Gastroesophageal sphincter (tissue), 4 donors: ENCODE measurements at regions not wholly inside any gene's neighbourhood (a gene's known extent, or its start where the extent isn't known, plus 50 kb on each side); places are given as distances from the start of the nearest gene placed in this dataset.

Experiments
- ATAC-seq: fragments of 150-250 bp; one replicate; pipeline ENCODE4 v1.9.1; 2016; ENCODE audit warnings: mild to moderate bottlenecking, moderate library complexity
- H3K27ac ChIP-seq, 4 donors: fragments of 200-600 bp; sonication (generic) in 3 of 4; 1 replicate in 3 of 4; 2 replicates in 1 of 4; pipeline ENCODE4 v1.5.1; 2016 to 2019
- H3K27me3 ChIP-seq: fragments of 200-600 bp; sonication (generic); one replicate; pipeline ENCODE4 v1.5.1; 2019
- H3K36me3 ChIP-seq, 2 donors: fragments of 200-600 bp; sonication (generic); one replicate each; pipeline ENCODE4 v1.5.1; 2019; ENCODE audit warnings: control low read depth in 1 of 2
- H3K4me1 ChIP-seq, 3 donors: fragments of 200-600 bp; sonication (generic); 1 replicate in 2 of 3; 2 replicates in 1 of 3; pipeline ENCODE4 v1.5.1; 2016 to 2019; ENCODE audit warnings: control low read depth in 2 of 3
- H3K4me3 ChIP-seq, 2 donors: fragments of 200-600 bp; sonication (generic); one replicate each; pipeline ENCODE4 v1.5.1; 2019; ENCODE audit warnings: mild to moderate bottlenecking in 1 of 2, moderate library complexity in 1 of 2
- H3K9me3 ChIP-seq, 3 donors: fragments of 200-600 bp; sonication (generic); one replicate each; pipeline ENCODE4 v1.5.1; 2017 to 2019; ENCODE audit warnings: control low read depth in 2 of 3
- CTCF ChIP-seq, 4 experiments: fragments of 200-600 bp in 2 of 4; fragments of 450-650 bp in 2 of 4; sonication (generic) in 1 of 4; IDR thresholded peaks; one replicate each; pipeline ENCODE4 v1.5.1; 2017 to 2019; ENCODE audit warnings: antibody characterized with exemption in 4 of 4, mild to moderate bottlenecking in 2 of 4, moderate library complexity in 2 of 4
- EP300 ChIP-seq: sonication (generic); formaldehyde crosslinking; IDR thresholded peaks from one replicate; pipeline ENCODE4 v1.6.1; 2017; ENCODE audit warnings: antibody characterized with exemption, mild to moderate bottlenecking
- POLR2A ChIP-seq, 2 donors: fragments of 450-650 bp; IDR thresholded peaks; one replicate each; pipeline ENCODE4 v1.6.1; 2017; ENCODE audit warnings: antibody characterized with exemption in 2 of 2, mild to moderate bottlenecking in 2 of 2, moderate library complexity in 1 of 2
- POLR2AphosphoS5 ChIP-seq: sonication (generic); formaldehyde crosslinking; IDR thresholded peaks from one replicate; pipeline ENCODE4 v1.6.1; 2017; ENCODE audit warnings: antibody characterized with exemption
- WGBS, 2 donors: methylation state at CpG; one replicate each; pipeline ENCODE4 v1.1.5; 2018; ENCODE audit warnings: low coverage in 1 of 2; 5-methylcytosine and 5-hydroxymethylcytosine counted together

GRCh38 chr15:92232876-92233275 lies 160.8 kb upstream of the ST8SIA2 start:
- ATAC-seq = no peak

GRCh38 chr15:92243227-92243626 lies 150.5 kb upstream of the ST8SIA2 start:
- Histone ChIP-seq H3K27me3 (peaks cover 10% of the 10 kb centered on the region), H3K4me3 (no peak overlapping the region), H3K4me1 (no peaks in the 10 kb centered on the region), H3K27ac (no peak overlapping the region), H3K9me3 (peaks cover 0 to 16% (median 0%) of the 10 kb centered on the region in 3 donors), H3K36me3 (no peaks in the 10 kb centered on the region)
- ATAC-seq = no peak
- TF ChIP-seq EP300 (no peak), POLR2A (IDR thresholded peaks at IDR 0.05) (no peak), CTCF (IDR thresholded peaks at IDR 0.05) (no peak), POLR2AphosphoS5 (no peak)
- 48% methylated on average over 3 of the region's 3 CpGs; no CpG with 5 or more reads in 1 of the 2 donors for WGBS, 2 donors

More at GRCh38 chr15:92232876-92233275, 160.8 kb upstream of the ST8SIA2 start:
- Histone ChIP-seq H3K9me3 (peaks cover 0 to 21% (median 0%) of the 10 kb centered on the region in 3 donors), H3K36me3 (no peaks in the 10 kb centered on the region), H3K4me1 (no peaks in the 10 kb centered on the region), H3K4me3 (no peak overlapping the region), H3K27ac (no peak overlapping the region), H3K27me3 (peaks cover 12% of the 10 kb centered on the region)
- TF ChIP-seq POLR2A (IDR thresholded peaks at IDR 0.05) (no peak), CTCF (IDR thresholded peaks at IDR 0.05) (no peak), EP300 (no peak), POLR2AphosphoS5 (no peak)
- 100% methylated on average over 1 of the region's 1 CpG; no CpG with 5 or more reads in 1 of the 2 donors for WGBS, 2 donors

GRCh38 chr15:92244703-92245102 lies 149.0 kb upstream of the ST8SIA2 start:
- H3K36me3 ChIP-seq = no peaks in the 10 kb centered on the region
- no peak overlapping the region for H3K27ac ChIP-seq
- peaks cover 0 to 1% (median 0%) of the 10 kb centered on the region in 3 donors for H3K9me3 ChIP-seq
- TF ChIP-seq CTCF (IDR thresholded peaks at IDR 0.05) (no peak), POLR2A (IDR thresholded peaks at IDR 0.05) (no peak), POLR2AphosphoS5 (no peak), EP300 (no peak)
- H3K4me3 ChIP-seq = no peak overlapping the region
- WGBS, 2 donors = 75 to 93% methylated on average over 1 of the region's 1 CpG
- H3K27me3 ChIP-seq = peaks cover 10% of the 10 kb centered on the region
- no peak for ATAC-seq
- no peaks in the 10 kb centered on the region for H3K4me1 ChIP-seq

- H3K27me3 ChIP-seq = peaks cover 10% of the 10 kb centered on the region
- ATAC-seq = no peak
- H3K27ac ChIP-seq = no peak overlapping the region
- no peaks in the 10 kb centered on the region for H3K9me3 ChIP-seq
- no peak for TF ChIP-seq POLR2A (IDR thresholded peaks at IDR 0.05)
- TF ChIP-seq EP300 = no peak
- no peak for TF ChIP-seq CTCF (IDR thresholded peaks at IDR 0.05)
- TF ChIP-seq POLR2AphosphoS5 = no peak
- H3K4me1 ChIP-seq = no peaks in the 10 kb centered on the region
- H3K4me3 ChIP-seq = no peak overlapping the region
- no peaks in the 10 kb centered on the region for H3K36me3 ChIP-seq
- WGBS, 2 donors = 66 to 81% methylated on average over 4 to 6 of the region's 7 CpGs
Observed at GRCh38 chr15:92247649-92248242, 145.9 kb upstream of the ST8SIA2 start.
